SK-N-SH (cell line): ENCODE measurements at regions not wholly inside any gene's neighbourhood (a gene's known extent, or its start where the extent isn't known, plus 50 kb on each side); places are given as distances from the start of the nearest gene placed in this dataset.

Experiments
- FOXJ3 ChIP-seq: sonication (generic); formaldehyde crosslinking; IDR thresholded peaks from 2 replicates; pipeline ENCODE4 v1.5.1; 2020; ENCODE audit warnings: mild to moderate bottlenecking, missing genetic modification reagents
- RAD21 ChIP-seq: IDR thresholded peaks from 2 replicates; pipeline ENCODE4 v1.6.1; 2012; ENCODE audit warnings: mild to moderate bottlenecking, low read length
- RFX5 ChIP-seq: IDR thresholded peaks from 2 replicates; pipeline ENCODE4 v1.6.1; 2012; ENCODE audit warnings: mild to moderate bottlenecking, improper control_type of control experiment, low read length
- TAF1 ChIP-seq: IDR thresholded peaks from 2 replicates; pipeline ENCODE4 v1.6.1; 2012; ENCODE audit warnings: low read depth, mild to moderate bottlenecking, low read length, moderate library complexity, borderline replicate concordance
- TF ChIP-seq, protein P1 (sequence below): IDR thresholded peaks from 2 replicates; pipeline ENCODE4 v1.4.0; 2012; ENCODE audit warnings: low read depth, borderline replicate concordance
- TF ChIP-seq, protein P2 (sequence below): fragments of 200-600 bp; sonication (generic); IDR thresholded peaks from 2 replicates; pipeline ENCODE4 v1.6.1; 2017; ENCODE audit warnings: antibody characterized with exemption, mild to moderate bottlenecking, moderate library complexity

DNA sequence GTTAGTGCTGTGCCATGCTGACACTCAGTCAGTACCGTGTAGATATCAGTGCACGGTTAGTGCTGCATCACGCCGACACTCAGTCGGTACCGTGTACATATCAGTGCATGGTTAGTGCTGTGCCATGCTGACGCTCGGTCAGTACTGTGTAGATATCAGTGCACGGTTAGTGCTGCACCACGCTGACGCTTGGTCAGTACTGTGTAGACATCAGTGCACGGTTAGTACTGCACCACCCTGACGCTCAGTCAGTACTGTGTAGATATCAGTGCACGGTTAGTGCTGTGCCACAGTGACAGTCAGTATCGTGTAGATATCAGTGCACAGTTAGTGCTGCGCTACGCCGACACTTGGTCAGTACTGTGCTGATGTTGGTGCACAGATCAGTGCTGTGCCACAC lies 102.8 kb upstream of the ZNF469 start:
- TF ChIP-seq TAF1 (no peak), RFX5 (no peak), RAD21 (no peak), FOXJ3 (no peak)
- TF ChIP-seq, protein P1, sequence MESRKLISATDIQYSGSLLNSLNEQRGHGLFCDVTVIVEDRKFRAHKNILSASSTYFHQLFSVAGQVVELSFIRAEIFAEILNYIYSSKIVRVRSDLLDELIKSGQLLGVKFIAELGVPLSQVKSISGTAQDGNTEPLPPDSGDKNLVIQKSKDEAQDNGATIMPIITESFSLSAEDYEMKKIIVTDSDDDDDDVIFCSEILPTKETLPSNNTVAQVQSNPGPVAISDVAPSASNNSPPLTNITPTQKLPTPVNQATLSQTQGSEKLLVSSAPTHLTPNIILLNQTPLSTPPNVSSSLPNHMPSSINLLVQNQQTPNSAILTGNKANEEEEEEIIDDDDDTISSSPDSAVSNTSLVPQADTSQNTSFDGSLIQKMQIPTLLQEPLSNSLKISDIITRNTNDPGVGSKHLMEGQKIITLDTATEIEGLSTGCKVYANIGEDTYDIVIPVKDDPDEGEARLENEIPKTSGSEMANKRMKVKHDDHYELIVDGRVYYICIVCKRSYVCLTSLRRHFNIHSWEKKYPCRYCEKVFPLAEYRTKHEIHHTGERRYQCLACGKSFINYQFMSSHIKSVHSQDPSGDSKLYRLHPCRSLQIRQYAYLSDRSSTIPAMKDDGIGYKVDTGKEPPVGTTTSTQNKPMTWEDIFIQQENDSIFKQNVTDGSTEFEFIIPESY = no peak
- TF ChIP-seq, protein P2, sequence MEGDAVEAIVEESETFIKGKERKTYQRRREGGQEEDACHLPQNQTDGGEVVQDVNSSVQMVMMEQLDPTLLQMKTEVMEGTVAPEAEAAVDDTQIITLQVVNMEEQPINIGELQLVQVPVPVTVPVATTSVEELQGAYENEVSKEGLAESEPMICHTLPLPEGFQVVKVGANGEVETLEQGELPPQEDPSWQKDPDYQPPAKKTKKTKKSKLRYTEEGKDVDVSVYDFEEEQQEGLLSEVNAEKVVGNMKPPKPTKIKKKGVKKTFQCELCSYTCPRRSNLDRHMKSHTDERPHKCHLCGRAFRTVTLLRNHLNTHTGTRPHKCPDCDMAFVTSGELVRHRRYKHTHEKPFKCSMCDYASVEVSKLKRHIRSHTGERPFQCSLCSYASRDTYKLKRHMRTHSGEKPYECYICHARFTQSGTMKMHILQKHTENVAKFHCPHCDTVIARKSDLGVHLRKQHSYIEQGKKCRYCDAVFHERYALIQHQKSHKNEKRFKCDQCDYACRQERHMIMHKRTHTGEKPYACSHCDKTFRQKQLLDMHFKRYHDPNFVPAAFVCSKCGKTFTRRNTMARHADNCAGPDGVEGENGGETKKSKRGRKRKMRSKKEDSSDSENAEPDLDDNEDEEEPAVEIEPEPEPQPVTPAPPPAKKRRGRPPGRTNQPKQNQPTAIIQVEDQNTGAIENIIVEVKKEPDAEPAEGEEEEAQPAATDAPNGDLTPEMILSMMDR = no peak
